ENCODE measurements at regions not wholly inside any gene's neighbourhood (a gene's known extent, or its start where the extent isn't known, plus 50 kb on each side); places are given as distances from the start of the nearest gene placed in this dataset.

DNA sequence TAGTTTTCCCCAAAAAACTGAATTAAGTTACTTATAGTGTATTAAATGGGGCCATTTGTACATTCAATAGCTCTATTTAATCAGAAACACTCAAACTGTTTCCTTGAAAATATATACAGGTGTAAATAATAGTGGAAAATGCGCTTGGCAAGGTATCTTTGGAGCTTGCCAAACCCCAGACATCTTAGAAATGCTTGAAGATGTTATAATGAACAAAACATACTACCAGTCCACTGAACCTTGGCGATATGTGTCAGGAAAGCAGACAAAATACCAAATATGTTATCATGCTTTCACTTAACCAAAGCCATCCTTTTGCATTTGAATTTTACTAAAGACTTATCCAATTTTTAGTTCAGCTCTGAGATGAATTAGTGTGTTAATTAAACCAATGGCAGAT is 352.7 kb upstream of the SEMA3A start:
- intact Hi-C loops (cut with micrococcal nuclease): no loop called here
- POLR2A ChIA-PET: no interaction called here
- H3K4me3 Mint-ChIP-seq: no peak overlapping the region
- peaks cover 0 to 2% (median 0%) of the 10 kb centered on the region in 11 donors for H3K9me3 Mint-ChIP-seq
- no peak overlapping the region for H3K27ac Mint-ChIP-seq
- no peak for ATAC-seq
- Histone ChIP-seq H3K9me3 (ENCODE audit: control insufficient read depth in 2 of 3, low read length in 3 of 3) (no peaks in the 10 kb centered on the region), H3K4me1 (ENCODE audit: control insufficient read depth in 2 of 2, insufficient read depth in 2 of 2, low read length in 2 of 2) (no peaks in the 10 kb centered on the region), H3K36me3 (ENCODE audit: control insufficient read depth in 2 of 3, insufficient read depth in 3 of 3, low read length in 3 of 3) (no peaks in the 10 kb centered on the region), H3K27me3 (ENCODE audit: control insufficient read depth in 2 of 2, insufficient read depth in 2 of 2, low read length in 2 of 2) (no peaks in the 10 kb centered on the region), H3K4me3 (ENCODE audit: low read length) (no peak overlapping the region), H3K27ac (ENCODE audit: low read depth, low read length) (no peak overlapping the region)
- no peaks in the 10 kb centered on the region for H3K4me1 Mint-ChIP-seq
- no peaks in the 10 kb centered on the region for H3K36me3 Mint-ChIP-seq
- DNase-seq: no peak
- H3K27me3 Mint-ChIP-seq: peaks cover 0 to 5% (median 0%) of the 10 kb centered on the region in 5 donors
- CTCF ChIA-PET: no interaction called here

DNA sequence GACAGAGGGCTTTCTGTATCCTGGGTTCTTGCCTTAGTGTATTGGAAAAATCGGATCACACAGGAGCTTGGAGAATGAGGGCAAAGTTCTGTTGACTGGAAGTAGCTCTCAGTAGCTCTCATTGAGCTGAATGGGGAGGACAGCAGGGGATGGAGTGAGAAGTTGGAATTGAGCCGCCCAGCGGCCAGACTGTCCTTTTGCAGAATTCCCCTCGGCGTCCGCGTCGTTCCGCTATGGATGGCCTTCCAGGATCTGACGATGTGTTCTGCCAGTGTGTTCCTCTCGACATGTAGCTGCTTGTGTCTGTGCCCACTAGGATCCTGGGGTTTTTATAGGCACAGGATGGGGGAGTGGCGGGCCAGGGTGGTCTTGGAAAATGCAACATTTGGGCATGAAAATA is 351.8 kb upstream of the SEMA3A start:
- Mint-ChIP-seq H3K4me3 (no peak overlapping the region), H3K27me3 (no peaks in the 10 kb centered on the region), H3K4me1 (no peaks in the 10 kb centered on the region), H3K9me3 (peaks cover 0 to 2% (median 0%) of the 10 kb centered on the region in 11 donors), H3K27ac (no peak overlapping the region), H3K36me3 (no peaks in the 10 kb centered on the region)
- H3K27me3 ChIP-seq (ENCODE audit: control insufficient read depth in 2 of 2, insufficient read depth in 2 of 2, low read length in 2 of 2): no peaks in the 10 kb centered on the region
- no peak overlapping the region for H3K27ac ChIP-seq (ENCODE audit: low read depth, low read length)
- ATAC-seq: no peak
- intact Hi-C loops (cut with micrococcal nuclease): no loop called here
- POLR2A ChIA-PET: no interaction called here
- H3K36me3 ChIP-seq (ENCODE audit: control insufficient read depth in 2 of 3, insufficient read depth in 3 of 3, low read length in 3 of 3): no peaks in the 10 kb centered on the region
- no peak overlapping the region for H3K4me3 ChIP-seq (ENCODE audit: low read length)
- CTCF ChIA-PET: no interaction called here
- H3K9me3 ChIP-seq (ENCODE audit: control insufficient read depth in 2 of 3, low read length in 3 of 3): no peaks in the 10 kb centered on the region
- DNase-seq: no peak
- no peaks in the 10 kb centered on the region for H3K4me1 ChIP-seq (ENCODE audit: control insufficient read depth in 2 of 2, insufficient read depth in 2 of 2, low read length in 2 of 2)

DNA sequence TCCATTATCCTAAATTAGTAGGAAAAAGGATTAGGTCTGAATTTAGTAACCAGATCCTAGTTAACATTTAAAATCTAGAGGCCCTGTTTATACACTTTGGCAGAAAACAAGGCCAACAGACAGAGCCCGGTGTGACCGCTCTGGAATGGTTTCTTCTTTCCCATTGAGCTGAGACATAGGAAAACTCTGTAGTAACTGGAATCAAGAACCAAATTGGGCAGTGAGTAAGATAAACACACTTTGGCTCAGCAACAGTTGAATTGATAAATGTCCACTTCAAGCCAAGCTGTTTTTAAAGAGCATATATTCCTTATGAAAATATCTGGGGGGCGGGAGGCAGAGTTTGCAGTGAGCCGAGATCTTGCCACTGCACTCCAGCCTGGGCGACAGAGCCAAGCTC is 343.7 kb upstream of the SEMA3A start:
- no peak overlapping the region for H3K27ac ChIP-seq (ENCODE audit: low read depth, low read length)
- ATAC-seq: no peak
- no peak overlapping the region for H3K4me3 ChIP-seq (ENCODE audit: low read length)
- H3K4me1 ChIP-seq (ENCODE audit: control insufficient read depth in 2 of 2, insufficient read depth in 2 of 2, low read length in 2 of 2): no peaks in the 10 kb centered on the region
- intact Hi-C loops (cut with micrococcal nuclease): no loop called here
- no peak overlapping the region for H3K27ac Mint-ChIP-seq
- no peak for DNase-seq
- H3K4me1 Mint-ChIP-seq: no peaks in the 10 kb centered on the region
- peaks cover 0 to 1% (median 0%) of the 10 kb centered on the region in 11 donors for H3K9me3 Mint-ChIP-seq
- H3K36me3 Mint-ChIP-seq: no peaks in the 10 kb centered on the region
- H3K36me3 ChIP-seq (ENCODE audit: control insufficient read depth in 2 of 3, insufficient read depth in 3 of 3, low read length in 3 of 3): no peaks in the 10 kb centered on the region
- no peaks in the 10 kb centered on the region for H3K9me3 ChIP-seq (ENCODE audit: control insufficient read depth in 2 of 3, low read length in 3 of 3)
- no peak overlapping the region for H3K4me3 Mint-ChIP-seq
- POLR2A ChIA-PET: no interaction called here
- CTCF ChIA-PET: no interaction called here
- H3K27me3 Mint-ChIP-seq: peaks cover 0 to 4% (median 0%) of the 10 kb centered on the region in 5 donors
- H3K27me3 ChIP-seq (ENCODE audit: control insufficient read depth in 2 of 2, insufficient read depth in 2 of 2, low read length in 2 of 2): no peaks in the 10 kb centered on the region

DNA sequence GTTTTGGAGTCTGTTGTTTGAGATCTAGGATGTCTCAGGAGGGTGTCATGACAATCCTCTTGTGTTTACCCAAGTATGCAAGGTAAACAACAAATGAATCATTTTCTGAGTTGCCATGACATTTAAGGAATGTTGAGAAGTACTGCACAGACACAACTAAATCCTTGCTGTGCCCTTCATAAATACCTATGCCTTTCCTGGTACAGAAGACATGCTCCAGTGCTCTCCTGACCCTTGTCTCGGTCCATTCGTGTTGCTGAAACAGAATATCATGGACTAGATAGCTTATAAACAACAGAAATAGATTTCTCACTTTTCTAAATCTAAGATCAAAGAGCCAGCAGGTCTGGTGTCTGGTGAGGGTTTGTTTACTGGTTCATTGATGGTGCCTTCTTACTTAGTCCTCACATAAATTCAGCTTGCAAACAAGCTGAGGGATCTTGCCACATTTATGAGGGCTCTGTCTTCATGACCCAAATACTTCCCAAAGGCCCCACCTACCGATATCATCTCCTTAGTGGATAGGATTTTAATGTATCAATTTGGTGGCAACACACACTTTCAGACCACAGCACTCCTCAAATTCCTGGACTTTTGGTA is 341.8 kb upstream of the SEMA3A start:
- ChIA-PET POLR2A (no interaction called here), CTCF (no interaction called here)
- intact Hi-C loops (cut with micrococcal nuclease): no loop called here
- H3K27ac ChIP-seq (ENCODE audit: low read depth, low read length): no peak overlapping the region
- ATAC-seq: no peak
- H3K4me3 Mint-ChIP-seq: no peak overlapping the region
- H3K9me3 ChIP-seq (ENCODE audit: control insufficient read depth in 2 of 3, low read length in 3 of 3): no peaks in the 10 kb centered on the region
- H3K4me3 ChIP-seq (ENCODE audit: low read length): no peak overlapping the region
- H3K27ac Mint-ChIP-seq: no peak overlapping the region
- peaks cover 0 to 1% (median 0%) of the 10 kb centered on the region in 11 donors for H3K9me3 Mint-ChIP-seq
- H3K4me1 ChIP-seq (ENCODE audit: control insufficient read depth in 2 of 2, insufficient read depth in 2 of 2, low read length in 2 of 2): no peaks in the 10 kb centered on the region
- no peak for DNase-seq
- no peaks in the 10 kb centered on the region for H3K27me3 ChIP-seq (ENCODE audit: control insufficient read depth in 2 of 2, insufficient read depth in 2 of 2, low read length in 2 of 2)
- H3K4me1 Mint-ChIP-seq: no peaks in the 10 kb centered on the region
- H3K36me3 Mint-ChIP-seq: no peaks in the 10 kb centered on the region
- H3K27me3 Mint-ChIP-seq: peaks cover 0 to 4% (median 0%) of the 10 kb centered on the region in 5 donors
- H3K36me3 ChIP-seq (ENCODE audit: control insufficient read depth in 2 of 3, insufficient read depth in 3 of 3, low read length in 3 of 3): no peaks in the 10 kb centered on the region

DNA sequence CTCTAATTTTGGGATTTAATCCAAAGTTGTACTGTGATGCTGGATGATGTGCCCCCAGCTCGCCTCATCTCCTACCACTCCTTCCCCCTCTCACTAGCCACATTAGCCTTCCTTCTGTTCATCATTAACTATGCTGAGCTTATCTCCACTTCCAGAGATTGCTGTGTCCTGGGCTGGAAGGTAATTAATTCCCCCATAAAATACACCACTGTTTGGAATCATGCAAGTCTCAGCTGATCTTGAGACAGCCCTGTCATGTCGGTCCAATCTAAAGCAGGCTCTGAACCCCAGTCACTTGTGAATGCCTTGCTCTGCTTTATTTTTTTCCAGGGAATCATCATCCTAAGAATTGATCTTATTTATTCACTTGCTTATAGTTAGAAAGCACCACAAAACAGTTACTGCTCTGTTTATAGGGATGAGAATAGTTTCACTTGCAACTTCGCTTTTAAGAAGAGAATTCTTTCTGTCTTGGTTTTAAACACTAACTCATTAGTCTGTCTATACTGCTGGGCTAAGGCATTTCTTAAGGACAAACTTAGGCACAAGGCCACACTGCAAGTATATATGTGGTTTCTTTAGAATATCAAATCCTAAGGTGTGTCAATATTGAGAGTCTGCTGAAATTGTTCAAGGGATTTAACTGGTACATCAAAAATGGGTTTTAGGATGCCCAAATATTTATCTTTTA is 341.1 kb upstream of the SEMA3A start:
- no peaks in the 10 kb centered on the region for H3K4me1 Mint-ChIP-seq
- H3K27me3 Mint-ChIP-seq: peaks cover 0 to 4% (median 0%) of the 10 kb centered on the region in 5 donors
- no peaks in the 10 kb centered on the region for H3K36me3 Mint-ChIP-seq
- H3K4me1 ChIP-seq (ENCODE audit: control insufficient read depth in 2 of 2, insufficient read depth in 2 of 2, low read length in 2 of 2): no peaks in the 10 kb centered on the region
- H3K27me3 ChIP-seq (ENCODE audit: control insufficient read depth in 2 of 2, insufficient read depth in 2 of 2, low read length in 2 of 2): no peaks in the 10 kb centered on the region
- H3K27ac Mint-ChIP-seq: no peak overlapping the region
- ChIA-PET POLR2A (no interaction called here), CTCF (no interaction called here)
- no peak overlapping the region for H3K27ac ChIP-seq (ENCODE audit: low read depth, low read length)
- H3K36me3 ChIP-seq (ENCODE audit: control insufficient read depth in 2 of 3, insufficient read depth in 3 of 3, low read length in 3 of 3): no peaks in the 10 kb centered on the region
- DNase-seq (no peak), ATAC-seq (no peak)
- H3K4me3 Mint-ChIP-seq: no peak overlapping the region
- H3K4me3 ChIP-seq (ENCODE audit: low read length): no peak overlapping the region
- H3K9me3 ChIP-seq (ENCODE audit: control insufficient read depth in 2 of 3, low read length in 3 of 3): no peaks in the 10 kb centered on the region
- H3K9me3 Mint-ChIP-seq: peaks cover 0 to 1% (median 0%) of the 10 kb centered on the region in 11 donors
- intact Hi-C loops (cut with micrococcal nuclease): no loop called here

DNA sequence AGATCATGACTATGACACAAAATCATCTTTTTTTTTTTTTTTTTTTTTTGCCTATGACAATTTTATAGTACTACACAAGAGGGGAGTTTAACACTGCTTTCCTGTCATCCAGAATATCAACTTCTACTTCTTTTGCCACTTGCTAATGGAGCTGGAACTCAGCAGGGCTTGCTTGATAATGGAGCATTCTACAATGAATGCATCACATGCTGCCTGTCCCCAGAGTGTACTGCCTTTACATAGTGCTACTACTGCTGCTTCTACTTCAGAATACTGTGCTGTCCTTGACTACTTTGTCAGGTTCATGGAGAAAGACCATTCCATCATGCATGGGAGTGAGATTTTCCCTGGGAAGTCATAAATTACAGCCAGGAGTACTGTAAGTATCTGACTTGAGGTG is 338.6 kb upstream of the SEMA3A start:
- Mint-ChIP-seq H3K4me1 (no peaks in the 10 kb centered on the region), H3K9me3 (peaks cover 0 to 1% (median 0%) of the 10 kb centered on the region in 11 donors), H3K27me3 (peaks cover 0 to 4% (median 0%) of the 10 kb centered on the region in 5 donors), H3K4me3 (no peak overlapping the region), H3K36me3 (no peaks in the 10 kb centered on the region), H3K27ac (no peak overlapping the region)
- Histone ChIP-seq H3K27ac (ENCODE audit: low read depth, low read length) (no peak overlapping the region), H3K36me3 (ENCODE audit: control insufficient read depth in 2 of 3, insufficient read depth in 3 of 3, low read length in 3 of 3) (no peaks in the 10 kb centered on the region), H3K9me3 (ENCODE audit: control insufficient read depth in 2 of 3, low read length in 3 of 3) (no peaks in the 10 kb centered on the region), H3K4me3 (ENCODE audit: low read length) (no peak overlapping the region), H3K4me1 (ENCODE audit: control insufficient read depth in 2 of 2, insufficient read depth in 2 of 2, low read length in 2 of 2) (no peaks in the 10 kb centered on the region), H3K27me3 (ENCODE audit: control insufficient read depth in 2 of 2, insufficient read depth in 2 of 2, low read length in 2 of 2) (no peaks in the 10 kb centered on the region)
- ChIA-PET POLR2A (no interaction called here), CTCF (no interaction called here)
- intact Hi-C loops (cut with micrococcal nuclease): no loop called here
- ATAC-seq: no peak
- DNase-seq: no peak

DNA sequence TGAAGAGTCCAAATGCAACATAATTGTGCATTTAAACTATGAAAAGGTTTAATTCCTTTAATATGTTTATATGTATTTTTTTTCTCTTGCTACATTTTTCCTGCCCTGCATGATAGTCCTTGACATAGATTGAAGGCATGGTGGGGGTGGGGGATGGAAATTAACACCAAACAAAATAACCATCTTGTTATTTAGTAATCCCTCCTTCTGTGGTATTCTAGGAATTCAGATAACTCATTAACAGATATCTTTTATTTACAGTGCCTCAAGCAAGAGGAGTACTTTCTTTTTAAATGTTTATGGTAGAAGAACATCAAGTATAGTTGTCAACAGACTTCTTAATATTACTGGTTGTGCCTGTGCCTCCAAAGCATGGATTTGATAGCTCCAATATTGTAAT is 337.6 kb upstream of the SEMA3A start:
- Histone ChIP-seq H3K27ac (ENCODE audit: low read depth, low read length) (no peak overlapping the region), H3K4me1 (ENCODE audit: control insufficient read depth in 2 of 2, insufficient read depth in 2 of 2, low read length in 2 of 2) (no peaks in the 10 kb centered on the region), H3K27me3 (ENCODE audit: control insufficient read depth in 2 of 2, insufficient read depth in 2 of 2, low read length in 2 of 2) (no peaks in the 10 kb centered on the region), H3K36me3 (ENCODE audit: control insufficient read depth in 2 of 3, insufficient read depth in 3 of 3, low read length in 3 of 3) (no peaks in the 10 kb centered on the region), H3K4me3 (ENCODE audit: low read length) (no peak overlapping the region), H3K9me3 (ENCODE audit: control insufficient read depth in 2 of 3, low read length in 3 of 3) (no peaks in the 10 kb centered on the region)
- Mint-ChIP-seq H3K27me3 (peaks cover 0 to 2% (median 0%) of the 10 kb centered on the region in 5 donors), H3K4me3 (no peak overlapping the region), H3K9me3 (peaks cover 0 to 1% (median 0%) of the 10 kb centered on the region in 11 donors), H3K36me3 (no peaks in the 10 kb centered on the region), H3K27ac (no peak overlapping the region), H3K4me1 (no peaks in the 10 kb centered on the region)
- POLR2A ChIA-PET: no interaction called here
- ATAC-seq (no peak), DNase-seq (no peak)
- intact Hi-C loops (cut with micrococcal nuclease): no loop called here
- CTCF ChIA-PET: no interaction called here

All from naive thymus-derived CD4-positive, alpha-beta T cell (primary cell).